Caco-2 (cell line): ENCODE measurements at regions not wholly inside any gene's neighbourhood (a gene's known extent, or its start where the extent isn't known, plus 50 kb on each side); places are given as distances from the start of the nearest gene placed in this dataset.
"Not testable (repeated sequence)": the region's sequence is repeated elsewhere in the genome, so short reads cannot be mapped to it uniquely, and the experiment has no call there.

Source experiments
- BruUV-seq: library from RNA; stranded (reverse); fragments of 400-500 nt; replicated peaks from 2 replicates; lab custom pipeline; 2021; lab: Mats Ljungman, UMichigan
- CTCF ChIA-PET: fragments of 300-600 bp; sonication (Branson Sonifier 250); formaldehyde crosslinking; loops from one replicate; lab custom pipeline; 2022; ENCODE audit warnings: antibody characterized with exemption; lab: Charles Lee
- POLR2A ChIA-PET: fragments of 300-600 bp; sonication (Branson Sonifier 250); formaldehyde crosslinking; loops from one replicate; lab custom pipeline; 2022; ENCODE audit warnings: antibody characterized with exemption; lab: Charles Lee
- DNase-seq, 2 experiments: peaks; one replicate each; pipeline versions ENCODE4 v3.0.0 to v3.0.0-alpha.2; 2020 to 2022
- H3K27me3 ChIP-seq: replicated peaks from 2 replicates; pipeline ENCODE4 v1.6.0; 2011; ENCODE audit warnings: low read length; ENCODE audit not compliant: control insufficient read depth, insufficient read depth
- H3K36me3 ChIP-seq: 2 replicates; pipeline ENCODE4 v1.5.1; 2011; ENCODE audit warnings: low read length; ENCODE audit not compliant: control insufficient read depth, insufficient read depth
- H3K4me1 ChIP-seq: fragments of 250-450 bp; sonication (Bioruptor Pico); 2 replicates; pipeline ENCODE4 v1.5.1; 2020; ENCODE audit warnings: mild to moderate bottlenecking
- H3K4me3 ChIP-seq: 2 replicates; pipeline ENCODE4 v1.5.1; 2011; ENCODE audit warnings: low read depth, mild to moderate bottlenecking, control low read depth, low read length
- H3K9me3 ChIP-seq: fragments of 250-450 bp; sonication (Bioruptor Pico); 2 replicates; pipeline ENCODE4 v1.5.1; 2020; ENCODE audit warnings: mild to moderate bottlenecking, moderate library complexity
- H3K27ac Mint-ChIP-seq: one replicate; pipeline ENCODE4 v1.8.0; 2022; ENCODE audit warnings: mixed read lengths; ENCODE audit not compliant: unreplicated experiment
- H3K27me3 Mint-ChIP-seq: one replicate; pipeline ENCODE4 v1.8.0; 2022; ENCODE audit warnings: mixed read lengths; ENCODE audit not compliant: insufficient read depth, unreplicated experiment
- H3K36me3 Mint-ChIP-seq: one replicate; pipeline ENCODE4 v1.8.0; 2022; ENCODE audit warnings: mild to moderate bottlenecking, mixed read lengths; ENCODE audit not compliant: insufficient read depth, unreplicated experiment
- H3K4me1 Mint-ChIP-seq: one replicate; pipeline ENCODE4 v1.8.0; 2022; ENCODE audit warnings: low read depth, mixed read lengths; ENCODE audit not compliant: unreplicated experiment
- H3K4me3 Mint-ChIP-seq: one replicate; pipeline ENCODE4 v1.8.0; 2022; ENCODE audit warnings: mild to moderate bottlenecking, moderate library complexity, mixed read lengths; ENCODE audit not compliant: unreplicated experiment
- H3K9me3 Mint-ChIP-seq: one replicate; pipeline ENCODE4 v1.8.0; 2022; ENCODE audit warnings: mixed read lengths; ENCODE audit not compliant: unreplicated experiment
- intact Hi-C: fragments of 100-400 bp; cut with micrococcal nuclease; formaldehyde crosslinking; loops from one replicate; pipeline ENCODE4 v1.10.0; 2022; ENCODE audit not compliant: unreplicated experiment

DNA sequence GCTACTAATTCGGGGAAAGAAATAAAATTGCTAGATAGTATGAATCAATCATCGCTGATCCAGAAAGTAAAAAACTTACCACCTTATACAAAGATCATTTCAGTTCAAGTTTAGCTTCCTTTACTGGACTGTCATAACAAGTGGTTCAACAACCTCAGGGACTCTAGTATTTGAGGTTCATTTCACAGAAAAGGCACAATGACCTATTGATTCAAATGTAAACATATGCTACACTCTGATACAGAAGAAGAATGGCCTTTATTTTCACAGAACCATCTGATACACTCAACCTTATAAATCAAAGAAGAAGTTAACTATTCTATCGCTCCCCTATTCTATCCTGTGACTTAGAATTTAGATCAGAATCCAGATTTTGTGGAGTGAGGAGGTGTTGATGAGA lies 140.8 kb upstream of the EFCAB3 start:
- H3K27ac Mint-ChIP-seq, intact Hi-C loops, BruUV-seq, H3K4me3 ChIP-seq, H3K9me3 ChIP-seq, H3K36me3 ChIP-seq, DNase-seq, CTCF ChIA-PET, H3K9me3 Mint-ChIP-seq, H3K27me3 ChIP-seq, H3K36me3 Mint-ChIP-seq, POLR2A ChIA-PET, H3K27me3 Mint-ChIP-seq, H3K4me3 Mint-ChIP-seq: not testable (repeated sequence)
- H3K4me1 Mint-ChIP-seq, result peaks cover 15% of the 10 kb centered on the region
- H3K4me1 ChIP-seq, result peaks cover 14% of the 10 kb centered on the region

DNA sequence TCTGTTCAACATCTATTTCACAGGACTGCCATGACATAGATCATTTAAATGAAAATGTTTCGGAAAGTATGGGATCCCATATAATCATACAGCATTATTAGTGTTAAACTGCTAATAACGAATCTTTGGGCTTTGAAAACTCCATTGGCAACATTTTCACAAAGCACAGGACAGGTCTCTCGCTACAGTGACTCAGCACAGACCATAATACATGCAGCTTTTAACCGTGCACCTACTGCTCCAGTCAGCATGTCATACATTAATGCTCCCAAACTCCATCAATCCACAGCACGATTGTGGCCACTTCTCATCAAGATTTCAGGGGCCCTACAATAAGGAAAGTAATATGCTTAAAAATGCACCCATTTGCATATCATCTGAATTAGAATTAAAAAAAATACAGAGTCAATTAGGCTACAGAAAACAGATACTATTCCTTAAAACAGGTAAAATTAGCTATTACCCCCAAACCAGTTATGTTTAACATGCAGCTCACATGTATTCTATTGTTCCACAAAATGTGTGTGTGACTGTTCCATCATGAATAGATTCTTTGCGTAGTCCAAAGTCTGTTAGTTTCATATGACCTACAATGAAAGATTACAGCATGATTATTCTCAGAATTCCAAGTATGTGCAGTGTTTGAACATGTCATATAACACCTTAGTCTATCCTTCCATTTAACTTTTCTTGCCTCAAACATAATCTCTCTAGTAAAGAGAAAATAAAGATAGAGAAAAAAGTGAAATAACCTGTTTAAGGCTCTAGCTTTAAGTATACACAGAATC lies 141.6 kb upstream of the EFCAB3 start:
- H3K27me3 Mint-ChIP-seq, CTCF ChIA-PET, H3K9me3 Mint-ChIP-seq, H3K4me3 ChIP-seq, H3K36me3 ChIP-seq, H3K27me3 ChIP-seq, H3K36me3 Mint-ChIP-seq, POLR2A ChIA-PET, H3K9me3 ChIP-seq, BruUV-seq, H3K4me3 Mint-ChIP-seq, intact Hi-C loops: not testable (repeated sequence)
- peaks cover 14% of the 10 kb centered on the region for H3K4me1 ChIP-seq
- peak in 1 of 2 experiments; percentile 6 for DNase-seq
- H3K4me1 Mint-ChIP-seq, result peaks cover 15% of the 10 kb centered on the region
- peak overlapping the region; percentile 60 for H3K27ac Mint-ChIP-seq

DNA sequence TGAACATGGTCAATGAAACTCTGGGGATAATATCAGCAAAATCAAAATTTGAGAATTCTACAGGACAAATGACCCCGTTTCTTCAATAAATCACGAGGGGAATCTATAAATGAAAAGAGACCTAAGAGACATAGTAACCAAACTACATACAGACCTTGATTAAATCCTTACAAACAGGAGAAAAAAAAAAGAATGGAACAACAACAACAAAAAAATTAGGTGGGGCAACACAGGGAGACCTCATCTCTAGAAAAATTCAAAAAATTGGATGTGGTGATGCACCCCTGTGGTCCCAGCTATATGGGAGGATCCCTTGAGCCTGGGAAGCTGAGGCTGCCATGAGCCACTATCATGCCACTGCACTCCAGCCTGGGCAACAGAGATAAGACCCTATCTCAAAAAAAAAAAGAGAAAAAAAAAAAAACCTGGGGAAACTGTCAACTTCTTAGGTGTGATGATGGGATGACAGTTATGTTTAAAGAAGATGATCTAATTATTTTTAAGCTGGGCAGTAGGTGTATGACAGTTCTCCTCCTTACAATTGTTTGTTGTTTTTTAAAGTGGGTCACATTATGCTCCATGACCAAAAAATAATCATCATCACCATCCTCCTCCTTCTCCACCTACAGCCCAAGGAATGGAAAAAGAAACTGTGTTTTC lies 146.4 kb upstream of the EFCAB3 start:
- H3K27me3 Mint-ChIP-seq, intact Hi-C loops, H3K9me3 ChIP-seq, CTCF ChIA-PET, DNase-seq, H3K36me3 ChIP-seq, H3K4me1 ChIP-seq, H3K27ac Mint-ChIP-seq, H3K4me3 ChIP-seq, H3K27me3 ChIP-seq, POLR2A ChIA-PET, BruUV-seq, H3K4me1 Mint-ChIP-seq, H3K4me3 Mint-ChIP-seq, H3K36me3 Mint-ChIP-seq, H3K9me3 Mint-ChIP-seq: not testable (repeated sequence)

DNA sequence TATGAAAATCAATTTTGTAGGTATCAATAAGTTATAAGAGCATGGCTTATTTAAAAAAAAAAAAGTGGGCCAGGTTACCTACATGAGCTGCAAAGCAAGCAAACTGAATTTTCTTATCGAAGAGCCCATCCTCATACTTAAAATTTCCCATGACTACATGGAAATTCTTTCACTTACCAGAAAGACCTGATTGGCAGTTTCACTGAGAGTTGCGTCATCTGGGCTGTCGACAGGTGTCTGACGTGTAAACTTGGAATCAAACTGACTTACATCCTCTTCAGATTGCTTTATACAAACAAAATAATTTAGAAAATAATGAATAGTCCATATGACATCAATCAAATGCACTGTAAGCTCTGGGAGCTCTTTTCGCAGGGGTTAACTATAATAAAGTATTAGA lies 149.1 kb upstream of the EFCAB3 start:
- POLR2A ChIA-PET, H3K4me3 Mint-ChIP-seq, BruUV-seq, H3K9me3 ChIP-seq, H3K36me3 ChIP-seq, CTCF ChIA-PET, H3K9me3 Mint-ChIP-seq, H3K4me1 Mint-ChIP-seq, H3K36me3 Mint-ChIP-seq, H3K27me3 Mint-ChIP-seq, intact Hi-C loops, H3K4me1 ChIP-seq, H3K27ac Mint-ChIP-seq, H3K4me3 ChIP-seq, H3K27me3 ChIP-seq: not testable (repeated sequence)
- peak; percentile 64 to 66 for DNase-seq
